ENCODE measurements at regions not wholly inside any gene's neighbourhood (a gene's known extent, or its start where the extent isn't known, plus 50 kb on each side); places are given as distances from the start of the nearest gene placed in this dataset.

DNA sequence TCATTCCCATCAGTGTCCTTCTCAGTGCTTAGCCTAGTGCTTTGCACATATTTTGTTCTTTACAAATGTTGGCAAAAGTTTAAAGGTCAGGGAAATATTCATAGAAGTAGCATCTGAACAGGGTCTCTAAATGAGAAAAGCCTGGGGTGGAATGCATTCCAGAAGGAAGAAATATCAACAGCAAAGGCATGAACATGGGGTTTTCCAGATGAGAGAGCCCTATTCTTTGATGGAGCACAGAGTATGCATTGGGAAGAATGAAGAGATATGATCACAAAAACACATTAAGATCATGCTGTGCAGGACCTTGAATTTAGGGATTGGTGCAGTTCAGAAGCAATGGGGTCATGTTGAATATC lies 140.2 kb downstream of the SNX19 start:
- no peak for DNase-seq (ENCODE audit: low spot score)

DNA sequence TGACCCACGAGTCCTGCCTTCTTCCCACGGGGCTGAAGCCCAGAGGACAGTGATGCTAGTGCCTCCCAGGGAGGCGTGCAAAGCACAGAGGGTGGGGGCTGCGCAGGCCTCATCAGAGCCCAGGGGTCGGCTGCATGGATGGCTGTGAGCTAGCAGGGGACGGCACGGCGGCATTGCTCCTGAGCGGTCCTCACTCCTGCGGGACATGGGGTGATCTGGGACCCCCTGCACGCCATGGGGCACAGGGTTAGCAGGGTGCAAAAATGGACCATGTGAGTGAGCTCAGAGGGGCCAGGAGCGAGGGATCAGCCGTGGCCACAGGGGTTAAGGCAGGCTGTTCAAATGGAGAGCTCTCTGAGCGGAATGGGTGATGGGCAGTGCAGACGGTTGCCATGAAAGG lies 138.3 kb downstream of the SNX19 start:
- DNase-seq (ENCODE audit: low spot score) = no peak

DNA sequence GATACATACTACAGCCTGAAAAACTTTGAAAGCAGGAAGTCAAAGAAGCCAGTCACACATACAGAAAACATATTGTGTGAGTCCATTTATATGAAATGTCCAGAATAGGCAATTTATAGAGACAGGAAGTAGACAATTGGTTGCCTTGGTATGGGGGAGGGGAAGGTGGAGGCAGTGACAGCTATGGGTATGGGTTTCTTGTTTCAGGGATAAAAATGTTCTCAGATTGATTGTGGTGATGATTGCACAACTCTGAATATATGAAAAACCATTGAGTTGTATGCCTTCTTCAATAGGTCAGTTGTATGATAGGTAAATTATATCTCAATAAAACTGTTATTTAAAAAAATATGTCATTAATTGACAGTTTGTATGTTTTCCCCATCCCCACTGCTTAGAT lies 137.6 kb downstream of the SNX19 start:
- no peak for DNase-seq (ENCODE audit: low spot score)

DNA sequence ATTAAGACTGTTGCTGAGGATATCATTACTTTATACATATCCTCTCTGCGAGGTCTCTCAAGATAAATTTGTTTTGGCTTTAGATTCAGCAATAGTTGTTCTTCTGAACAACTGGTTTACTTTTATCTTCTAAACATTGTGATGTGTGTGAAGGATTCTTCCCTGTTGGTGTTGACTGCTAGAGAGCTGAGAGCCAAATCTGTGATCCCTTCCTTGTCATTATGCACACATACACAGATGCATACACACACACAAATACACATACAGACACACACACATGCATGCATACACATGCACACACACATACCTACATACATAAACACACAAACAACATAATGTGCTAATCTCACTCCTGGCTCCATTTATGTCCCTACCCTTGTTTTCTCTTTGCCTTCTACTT lies 137.0 kb downstream of the SNX19 start:
- DNase-seq (ENCODE audit: low spot score) = no peak

DNA sequence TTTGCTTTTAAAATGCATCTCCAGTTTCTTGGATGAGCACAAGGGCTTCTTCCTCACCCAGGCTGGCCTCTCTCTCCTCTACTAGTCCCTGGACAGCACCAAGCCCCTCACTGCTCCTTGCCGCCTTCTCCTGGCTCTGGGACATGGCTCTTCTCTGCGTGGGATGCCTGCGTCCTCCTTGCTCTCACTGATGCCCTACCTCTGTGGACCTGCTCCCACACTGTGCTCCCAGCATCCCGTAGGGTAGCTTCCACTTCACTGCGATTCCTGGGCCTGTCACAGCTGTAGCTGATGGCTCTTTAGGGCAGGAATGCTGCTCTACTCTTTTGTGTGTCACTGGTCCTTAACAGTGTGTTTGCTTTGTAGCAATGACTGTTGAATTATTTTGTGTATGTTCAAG lies 136.3 kb downstream of the SNX19 start:
- no peak for DNase-seq (ENCODE audit: low spot score)

DNA sequence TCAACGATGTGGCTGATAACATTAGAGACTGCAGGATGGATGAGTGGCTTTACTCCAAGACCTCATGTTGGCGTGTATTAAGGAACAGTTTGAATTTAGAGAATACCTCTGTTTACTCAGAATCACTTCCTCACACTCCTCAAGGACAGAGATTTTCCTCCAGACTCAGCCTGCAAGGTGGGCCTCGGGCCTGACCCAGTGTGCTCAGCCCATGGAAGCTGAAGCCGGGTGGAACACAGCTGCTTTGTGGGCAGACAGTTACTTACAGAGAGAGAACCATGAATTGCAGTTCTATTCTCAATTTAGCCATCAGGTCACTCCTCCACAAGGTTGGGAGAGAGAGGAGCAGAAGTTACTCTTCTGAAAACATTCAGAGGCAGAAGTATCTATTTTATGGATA lies 135.8 kb downstream of the SNX19 start:
- DNase-seq (ENCODE audit: low spot score) = no peak

GRCh38 chr11:130781931-130782330 lies 134.3 kb downstream of the SNX19 start:
- DNase-seq (ENCODE audit: low spot score) = peak; percentile 46

GRCh38 chr11:130782361-130783222 lies 133.7 kb downstream of the SNX19 start:
- peak; percentile 52 for DNase-seq (ENCODE audit: low spot score)

GRCh38 chr11:130783323-130783722 lies 133.0 kb downstream of the SNX19 start:
- DNase-seq (ENCODE audit: low spot score) = no peak

DNA sequence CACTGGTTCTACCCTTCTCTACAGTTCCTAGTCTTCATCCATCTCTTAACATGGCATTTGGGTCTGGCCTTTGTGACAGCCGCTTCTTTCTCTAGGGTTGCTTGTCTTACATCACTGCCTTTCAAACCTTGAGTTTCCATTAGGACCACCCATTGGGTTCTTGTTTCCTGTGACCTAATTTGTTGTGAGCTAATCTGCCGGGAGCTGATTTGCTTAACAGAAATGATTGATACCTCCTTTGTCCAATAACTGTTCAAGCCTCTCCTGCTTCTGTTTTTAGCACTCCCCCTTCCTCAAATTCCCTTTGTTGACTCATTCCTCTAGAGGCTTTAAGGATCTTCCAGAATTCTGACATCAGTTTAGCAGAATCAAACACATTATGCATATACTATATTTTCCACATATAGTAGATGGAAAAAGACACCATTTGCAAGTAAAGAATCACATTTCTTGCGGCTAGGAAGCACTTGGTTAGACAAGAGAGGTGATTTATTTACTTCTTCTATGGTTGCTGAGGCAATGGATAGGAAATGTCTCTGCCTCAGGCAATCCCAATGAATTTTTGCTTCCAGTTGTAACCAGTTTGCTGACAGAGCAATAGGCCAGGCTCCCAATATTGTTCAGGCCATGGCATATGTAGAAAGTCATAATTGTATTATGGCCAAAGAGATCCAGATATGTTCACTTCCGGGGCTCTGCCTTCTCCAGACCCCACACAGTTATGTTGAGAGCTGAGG lies 130.7 kb downstream of the SNX19 start:
- no peak for DNase-seq (ENCODE audit: low spot score)

DNA sequence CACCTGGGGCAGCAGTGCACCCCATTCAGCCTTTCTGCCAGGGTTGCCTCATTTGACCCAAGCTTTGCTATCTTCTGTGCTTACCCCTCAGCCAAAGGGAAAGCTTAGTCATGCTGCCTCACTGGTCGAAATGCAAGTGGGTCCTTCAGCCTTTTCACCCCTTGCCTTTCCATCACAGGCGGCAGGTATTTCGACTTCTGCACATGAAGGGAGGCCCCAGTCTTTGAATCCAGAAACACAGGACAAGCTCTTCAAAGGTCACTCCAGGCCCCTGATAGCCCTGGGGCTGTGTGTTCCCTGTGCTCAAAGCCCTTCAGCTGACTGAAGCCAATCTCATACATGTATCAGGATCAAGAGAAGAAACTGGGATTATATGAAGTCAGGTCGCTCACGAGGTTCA lies 129.7 kb downstream of the SNX19 start:
- DNase-seq (ENCODE audit: low spot score) = no peak

GRCh38 chr11:130787092-130787616 lies 129.1 kb downstream of the SNX19 start:
- no peak for DNase-seq (ENCODE audit: low spot score)

- DNase-seq (ENCODE audit: low spot score) = no peak
These were observed 128.2 kb downstream of the SNX19 start for GRCh38 chr11:130787973-130788570.

- DNase-seq (ENCODE audit: low spot score) = no peak
These were observed 127.1 kb downstream of the SNX19 start for GRCh38 chr11:130789056-130789640.

- no peak for DNase-seq (ENCODE audit: low spot score)
These were observed 125.6 kb downstream of the SNX19 start for GRCh38 chr11:130790689-130791088.

GRCh38 chr11:130792772-130793171 lies 123.5 kb downstream of the SNX19 start:
- DNase-seq (ENCODE audit: low spot score) = no peak

- no peak for DNase-seq (ENCODE audit: low spot score)
These were observed 119.5 kb downstream of the SNX19 start for GRCh38 chr11:130796828-130797227.

- peak; percentile 79 for DNase-seq (ENCODE audit: low spot score)
These were observed 118.0 kb downstream of the SNX19 start for GRCh38 chr11:130798280-130798679.

DNA sequence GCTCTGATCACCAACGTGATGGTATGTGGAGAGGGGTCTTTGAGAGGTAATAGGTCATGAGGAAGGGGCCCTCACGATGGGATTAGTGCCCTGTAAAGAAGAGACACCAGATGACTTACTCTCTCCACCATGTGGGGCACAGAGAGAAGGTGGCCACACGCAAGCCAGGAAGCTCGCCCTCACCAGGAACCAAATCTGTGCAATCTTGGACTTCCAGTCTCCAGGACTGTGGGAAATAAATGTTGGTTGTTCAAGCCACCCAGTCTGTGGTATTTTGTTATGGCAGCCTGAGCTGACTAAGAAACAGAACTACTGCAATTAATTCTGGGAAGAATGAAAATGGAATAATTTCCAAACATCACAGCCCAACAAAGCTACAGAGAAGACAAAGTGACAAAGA lies 117.5 kb downstream of the SNX19 start:
- DNase-seq (ENCODE audit: low spot score) = no peak

GRCh38 chr11:130801333-130802122 lies 114.8 kb downstream of the SNX19 start:
- peak; percentile 39 for DNase-seq (ENCODE audit: low spot score)

DNA sequence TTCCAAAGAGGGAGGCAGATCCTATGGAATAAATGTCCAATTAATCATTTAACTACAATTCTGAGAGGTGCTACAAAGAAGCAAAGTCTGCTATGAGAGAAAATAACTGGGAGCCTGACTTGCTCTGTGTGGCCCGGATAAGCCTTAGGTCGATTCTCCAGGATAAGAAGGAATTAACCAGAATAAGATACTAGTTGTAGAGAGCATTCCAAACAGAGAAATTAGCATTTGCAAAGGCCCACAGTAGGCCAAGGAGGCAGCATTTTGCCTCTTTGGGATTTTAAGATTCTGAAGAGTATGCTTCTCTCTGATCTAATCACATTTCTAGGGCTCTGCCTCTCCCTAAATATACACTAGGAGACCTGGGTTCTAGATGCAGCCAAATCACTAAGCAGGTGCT lies 113.7 kb downstream of the SNX19 start:
- DNase-seq (ENCODE audit: low spot score) = no peak
